OCI-LY3 (cell line): ENCODE measurements at regions not wholly inside any gene's neighbourhood (a gene's known extent, or its start where the extent isn't known, plus 50 kb on each side); places are given as distances from the start of the nearest gene placed in this dataset.

ENCODE experiments used
- CTCF ChIP-seq: fragments of 200-600, 300-600 bp; sonication (generic); IDR thresholded peaks from 2 replicates; pipeline ENCODE4 v1.5.1; 2014; ENCODE audit warnings: antibody characterized with exemption, low read length, low read depth
- EZH2phosphoT487 ChIP-seq: fragments of 200-600 bp; shearing (Covaris generic); IDR thresholded peaks from 2 replicates; pipeline ENCODE4 v1.6.1; 2018; ENCODE audit warnings: antibody characterized with exemption, mixed run types, low read depth

- TF ChIP-seq CTCF: no peak
- no peak for TF ChIP-seq EZH2phosphoT487
These were observed 83.6 kb upstream of the PLEKHM1 start for GRCh38 chr17:45573924-45574770.
